Effector CD8-positive, alpha-beta T cell (primary cell): ENCODE measurements at regions not wholly inside any gene's neighbourhood (a gene's known extent, or its start where the extent isn't known, plus 50 kb on each side); places are given as distances from the start of the nearest gene placed in this dataset.
"Not testable (repeated sequence)": the region's sequence is repeated elsewhere in the genome, so short reads cannot be mapped to it uniquely, and the experiment has no call there.

Experiments used
- DNase-seq: peaks from one replicate; lab custom pipeline; 2025; lab: John Stamatoyannopoulos, UW

GRCh38 chr19:30943101-30943843, 406.0 kb downstream of the TSHZ3 start:
- DNase-seq, result no peak

GRCh38 chr19:30942636-30943035, 406.6 kb downstream of the TSHZ3 start:
- no peak for DNase-seq

DNA sequence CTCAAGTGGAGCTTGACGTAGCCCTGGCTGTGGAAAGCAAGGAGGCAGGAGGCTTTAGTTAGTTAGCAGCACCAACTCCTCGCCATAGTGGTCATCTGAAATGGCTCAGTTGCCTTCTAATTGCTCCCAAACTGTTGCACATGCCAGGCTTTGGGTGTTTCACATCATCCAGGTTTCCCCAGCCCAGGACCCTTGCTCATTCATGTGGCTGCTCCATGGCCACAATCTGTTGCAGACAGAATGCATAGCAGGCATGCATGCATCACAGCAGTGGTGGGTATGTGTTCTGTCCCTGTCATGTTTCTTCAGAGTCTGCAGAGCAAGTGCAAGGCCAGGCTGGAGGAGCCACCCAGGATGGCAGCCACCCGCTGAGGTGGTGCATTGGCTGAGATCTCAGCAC, 407.6 kb downstream of the TSHZ3 start:
- DNase-seq, result no peak

- DNase-seq, result no peak
Measured at GRCh38 chr19:30936276-30936675, 413.0 kb downstream of the TSHZ3 start.

GRCh38 chr19:30935146-30935545, 414.1 kb downstream of the TSHZ3 start:
- DNase-seq, result no peak

DNA sequence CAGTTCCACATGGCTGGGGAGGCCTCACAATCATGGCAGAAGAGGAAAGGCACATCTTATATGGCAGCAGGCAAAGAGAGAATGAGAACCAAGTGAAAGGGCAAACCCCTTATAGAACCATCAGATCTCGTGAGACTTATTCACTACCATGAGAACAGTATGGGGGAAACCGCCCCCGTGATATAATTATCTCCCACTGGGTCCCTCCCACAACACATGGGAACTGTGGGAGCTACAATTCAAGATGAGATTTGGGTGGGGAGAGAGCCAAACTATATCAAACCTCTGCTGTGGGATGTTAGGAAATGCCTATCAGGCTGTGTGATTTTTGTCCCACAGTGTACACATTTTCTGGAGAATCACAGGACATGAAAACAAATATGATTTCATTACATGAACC, 415.8 kb downstream of the TSHZ3 start:
- DNase-seq, result not testable (repeated sequence)

GRCh38 chr19:30932854-30933253, 416.4 kb downstream of the TSHZ3 start:
- no peak for DNase-seq

GRCh38 chr19:30930941-30931706, 418.1 kb downstream of the TSHZ3 start:
- no peak for DNase-seq

- no peak for DNase-seq
Measured at GRCh38 chr19:30927705-30928104, 421.5 kb downstream of the TSHZ3 start.

GRCh38 chr19:30924670-30925069, 424.6 kb downstream of the TSHZ3 start:
- no peak for DNase-seq

GRCh38 chr19:30924069-30924636, 425.1 kb downstream of the TSHZ3 start:
- no peak for DNase-seq

DNA sequence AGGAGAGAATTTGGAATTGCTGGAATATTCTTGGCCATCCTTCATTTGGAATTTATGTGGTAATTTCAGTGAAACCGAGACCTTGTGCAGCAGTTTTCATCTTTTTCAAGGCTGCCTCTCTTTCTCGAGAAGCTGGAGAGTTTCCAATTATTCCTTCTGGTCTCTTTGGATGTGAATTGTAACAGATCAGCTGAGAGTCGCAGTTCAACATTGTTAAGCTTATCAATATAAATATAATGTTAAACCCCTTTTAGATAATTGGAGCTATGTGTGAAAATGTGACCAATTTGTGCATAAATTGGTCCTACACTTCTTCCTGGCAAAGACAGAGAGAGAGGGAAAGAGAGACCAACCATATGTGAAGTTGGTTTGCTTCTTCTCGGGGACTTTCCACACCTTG, 425.6 kb downstream of the TSHZ3 start:
- no peak for DNase-seq

- DNase-seq, result no peak
Measured at GRCh38 chr19:30923096-30923495, 426.1 kb downstream of the TSHZ3 start.

GRCh38 chr19:30920222-30920621, 429.0 kb downstream of the TSHZ3 start:
- no peak for DNase-seq

GRCh38 chr19:30919737-30920136, 429.5 kb downstream of the TSHZ3 start:
- DNase-seq, result no peak

GRCh38 chr19:30916238-30916637, 433.0 kb downstream of the TSHZ3 start:
- DNase-seq, result no peak

GRCh38 chr19:30911491-30911890, 437.7 kb downstream of the TSHZ3 start:
- DNase-seq, result no peak

DNA sequence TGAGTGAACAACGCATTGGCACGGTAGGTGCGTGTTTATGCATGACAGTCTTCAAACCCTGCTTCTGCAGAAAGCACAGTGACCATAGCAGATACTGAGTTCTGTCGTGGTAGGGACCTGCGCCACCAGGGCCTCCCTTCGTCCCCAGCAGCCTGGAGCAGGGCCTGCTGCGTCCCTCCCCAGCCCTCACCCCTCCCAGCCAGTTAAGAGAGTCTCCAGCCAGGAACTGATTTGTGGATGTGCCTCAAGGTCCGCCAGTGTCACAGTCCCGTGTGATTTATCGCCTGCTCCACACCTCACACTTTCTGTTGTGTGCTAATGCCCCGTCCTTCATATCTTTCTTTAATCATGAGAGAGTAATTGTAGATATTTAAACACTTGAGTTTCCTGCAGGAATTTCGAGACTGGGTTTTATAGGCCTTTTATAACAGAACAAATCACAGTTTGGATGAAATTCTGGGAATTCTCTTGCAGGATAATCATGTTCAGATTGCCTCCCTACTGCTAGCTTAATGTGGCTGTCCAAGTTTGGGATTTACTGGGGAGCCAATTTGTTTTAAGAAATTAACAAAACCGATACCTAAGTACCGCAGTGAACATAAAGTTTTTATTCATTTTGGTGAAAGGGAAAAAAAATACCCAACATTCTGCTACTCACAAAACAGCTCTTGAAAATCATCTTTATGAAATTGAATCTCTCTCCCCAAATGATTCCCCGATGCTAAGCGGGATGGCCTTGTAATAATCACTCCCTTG, 438.6 kb downstream of the TSHZ3 start:
- DNase-seq, result no peak

DNA sequence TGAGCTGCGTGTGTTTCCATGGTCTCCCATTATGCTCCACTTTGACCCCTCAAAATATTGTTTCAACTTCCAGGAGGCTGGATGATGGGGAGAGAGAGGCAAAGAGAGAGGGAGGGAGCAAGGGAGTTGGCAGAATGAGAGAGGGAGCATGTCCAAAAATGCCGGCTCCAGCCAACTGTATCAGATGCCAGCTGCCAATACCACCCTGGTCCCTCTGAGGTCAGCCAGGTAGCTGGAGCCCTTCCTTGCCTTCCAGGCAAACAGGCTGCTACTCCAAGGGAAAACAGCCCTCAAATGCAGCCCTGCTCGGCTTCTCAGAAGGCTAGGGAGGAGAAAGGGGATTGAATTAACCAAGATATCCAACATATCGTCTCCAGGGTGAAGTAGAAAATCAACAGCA, 440.0 kb downstream of the TSHZ3 start:
- no peak for DNase-seq

DNA sequence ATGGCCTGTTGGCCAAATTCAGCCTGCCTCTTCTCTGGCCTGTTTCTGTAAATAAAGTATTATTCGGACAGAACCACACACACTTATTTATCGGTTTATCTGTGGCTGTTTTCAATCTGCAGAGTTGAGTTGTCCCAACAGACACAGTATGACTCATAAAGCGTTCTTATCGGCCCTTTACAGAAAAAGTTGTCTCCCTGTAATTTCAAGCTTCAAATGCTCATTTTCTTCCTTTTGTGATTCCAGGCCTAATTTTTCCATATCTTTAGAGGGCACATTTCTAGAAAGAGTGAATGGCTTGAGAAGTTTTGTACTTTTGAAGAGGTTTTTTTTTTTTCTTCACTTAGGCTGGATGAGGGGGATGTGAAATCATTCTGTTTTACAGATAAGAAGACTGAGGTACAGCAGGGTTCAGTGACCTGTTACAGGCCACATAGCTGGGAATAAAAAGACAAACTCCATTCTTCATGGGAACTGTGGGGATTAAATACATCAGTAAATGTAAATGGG, 440.9 kb downstream of the TSHZ3 start:
- no peak for DNase-seq

GRCh38 chr19:30906871-30907270, 442.4 kb downstream of the TSHZ3 start:
- DNase-seq, result no peak

- DNase-seq, result no peak
Measured at GRCh38 chr19:30900051-30900450, 449.2 kb downstream of the TSHZ3 start.
